SKM-1 treated with dmso at 0.1 percent for 144 hours (cell line): ENCODE measurements at regions not wholly inside any gene's neighbourhood (a gene's known extent, or its start where the extent isn't known, plus 50 kb on each side); places are given as distances from the start of the nearest gene placed in this dataset.
"Not testable (repeated sequence)": the region's sequence is repeated elsewhere in the genome, so short reads cannot be mapped to it uniquely, and the experiment has no call there.

Experiments used
- DNase-seq: peaks from one replicate; lab custom pipeline; 2025; ENCODE audit not compliant: unreplicated experiment; lab: John Stamatoyannopoulos, UW

DNA sequence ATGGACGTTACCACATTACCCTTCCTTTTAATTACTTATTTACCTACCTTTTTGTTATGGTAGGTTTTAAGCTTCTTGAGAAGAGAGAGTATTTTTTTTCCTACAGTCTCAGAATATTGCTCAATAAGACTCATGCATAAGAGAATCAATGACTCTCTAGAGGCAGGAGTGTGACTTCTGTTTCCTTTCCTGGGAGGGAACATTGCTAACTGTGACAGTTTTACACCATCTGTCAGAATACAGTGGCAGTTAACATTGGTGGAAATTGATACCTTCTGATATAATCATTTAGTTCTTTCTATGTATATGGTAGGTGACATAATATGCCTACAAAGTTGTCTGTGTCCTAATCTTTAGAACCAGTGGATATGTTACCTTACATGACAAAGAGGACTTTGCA is 348.7 kb upstream of the POT1 start:
- no peak for DNase-seq

DNA sequence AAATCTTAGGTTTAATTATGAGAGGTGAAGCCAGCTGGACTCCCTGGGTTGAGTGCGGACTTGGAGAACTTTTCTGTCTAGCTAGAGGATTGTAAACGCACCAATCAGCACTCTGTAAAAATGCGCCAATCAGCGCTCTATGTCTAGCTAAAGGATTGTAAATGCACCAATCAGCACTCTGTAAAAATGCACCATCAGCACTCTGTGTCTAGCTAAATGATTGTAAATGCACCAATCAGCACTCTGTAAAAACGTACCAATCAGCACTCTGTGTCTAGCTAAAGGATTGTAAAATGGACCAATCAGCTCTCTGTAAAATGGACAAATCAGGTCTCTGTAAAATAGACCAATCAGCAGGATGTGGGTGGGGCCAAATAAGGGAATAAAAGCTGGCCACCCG is 345.1 kb upstream of the POT1 start:
- not testable (repeated sequence) for DNase-seq

DNA sequence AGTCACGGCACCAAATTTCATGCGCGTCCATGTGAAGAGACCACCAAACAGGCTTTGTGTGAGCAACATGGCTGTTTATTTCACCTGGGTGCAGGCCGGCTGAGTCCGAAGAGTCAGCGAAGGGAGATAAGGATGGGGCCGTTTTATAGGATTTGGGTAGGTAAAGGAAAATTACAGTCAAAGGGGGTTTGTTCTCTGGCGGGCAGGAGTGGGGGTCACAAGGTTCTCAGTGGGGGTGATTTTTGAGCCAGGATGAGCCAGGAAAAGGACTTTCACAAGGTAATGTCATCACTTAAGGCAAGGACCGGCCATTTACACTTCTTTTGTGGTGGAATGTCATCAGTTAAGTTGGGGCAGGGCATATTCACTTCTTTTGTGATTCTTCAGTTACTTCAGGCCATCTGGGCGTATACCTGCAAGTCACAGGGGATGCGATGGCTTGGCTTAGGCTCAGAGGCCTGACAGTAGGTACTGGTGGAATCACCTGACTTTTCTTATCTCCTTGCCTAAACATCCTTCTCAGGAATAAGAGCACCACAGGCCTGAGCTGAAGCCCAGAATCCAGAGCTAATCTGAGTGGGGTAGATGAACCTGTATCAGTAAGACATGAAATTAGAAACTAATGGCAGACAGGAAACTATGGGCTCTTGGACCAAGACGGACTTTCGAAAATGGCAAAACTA is 334.7 kb upstream of the POT1 start:
- DNase-seq = not testable (repeated sequence)

DNA sequence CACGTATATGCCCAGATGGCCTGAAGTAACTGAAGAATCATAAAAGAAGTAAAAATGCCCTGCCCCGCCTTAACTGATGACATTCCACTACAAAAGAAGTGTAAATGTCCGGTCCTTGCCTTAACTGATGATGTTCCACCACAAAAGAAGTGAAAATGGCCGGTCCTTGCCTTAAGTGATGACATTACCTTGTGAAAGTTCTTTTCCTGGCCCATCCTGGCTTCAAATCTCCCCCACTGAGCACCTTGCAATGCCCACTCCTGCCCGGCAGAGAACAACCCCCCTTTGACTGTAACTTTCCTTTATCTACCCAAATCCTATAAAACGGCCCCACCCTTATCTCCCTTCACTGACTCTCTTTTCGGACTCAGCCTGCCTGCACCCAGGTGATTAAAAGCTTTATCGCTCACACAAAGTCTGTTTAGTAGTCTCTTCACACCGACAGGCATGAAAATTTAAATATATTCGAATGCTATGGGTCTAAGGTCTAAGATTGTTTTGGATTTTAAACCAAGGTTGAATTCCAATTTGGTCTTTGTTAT is 329.3 kb upstream of the POT1 start:
- not testable (repeated sequence) for DNase-seq

DNA sequence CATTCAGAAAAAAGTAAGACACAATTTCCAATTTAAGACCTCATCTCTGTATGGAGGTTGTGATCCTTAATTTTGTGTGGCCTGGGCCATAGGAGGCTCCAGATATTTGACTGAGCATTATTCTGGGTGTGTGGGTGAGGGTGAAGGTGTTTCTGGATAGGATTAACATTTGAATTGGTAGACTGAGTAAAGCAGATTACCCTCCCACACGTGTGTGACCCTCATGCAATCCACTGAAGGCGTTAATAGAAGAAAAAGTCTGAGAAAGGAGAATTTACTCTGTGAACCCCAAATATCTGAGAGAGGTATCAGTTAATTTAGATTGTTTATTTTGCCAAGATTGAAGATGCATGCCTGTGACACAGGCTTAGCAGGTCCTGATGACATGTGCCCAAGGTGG is 328.0 kb upstream of the POT1 start:
- DNase-seq = no peak

DNA sequence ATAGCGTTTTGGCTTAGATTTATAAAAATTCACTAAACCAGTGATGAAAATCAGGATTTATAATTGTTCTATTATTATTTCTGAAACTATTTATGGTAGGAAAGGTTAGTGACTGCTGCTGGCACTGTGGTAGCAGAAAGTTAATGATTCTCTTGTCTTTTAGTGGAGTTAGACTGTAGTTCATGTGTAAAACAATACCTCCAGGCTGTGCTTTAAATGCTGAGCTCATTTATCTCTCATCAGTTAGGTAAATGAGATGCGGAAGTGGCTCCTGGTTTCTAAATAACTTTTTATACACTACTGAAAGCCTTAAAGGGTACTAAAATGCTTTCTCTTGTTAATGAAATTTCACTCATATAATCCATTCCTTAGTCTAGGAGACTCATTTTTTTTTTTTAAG is 326.8 kb upstream of the POT1 start:
- DNase-seq = no peak

DNA sequence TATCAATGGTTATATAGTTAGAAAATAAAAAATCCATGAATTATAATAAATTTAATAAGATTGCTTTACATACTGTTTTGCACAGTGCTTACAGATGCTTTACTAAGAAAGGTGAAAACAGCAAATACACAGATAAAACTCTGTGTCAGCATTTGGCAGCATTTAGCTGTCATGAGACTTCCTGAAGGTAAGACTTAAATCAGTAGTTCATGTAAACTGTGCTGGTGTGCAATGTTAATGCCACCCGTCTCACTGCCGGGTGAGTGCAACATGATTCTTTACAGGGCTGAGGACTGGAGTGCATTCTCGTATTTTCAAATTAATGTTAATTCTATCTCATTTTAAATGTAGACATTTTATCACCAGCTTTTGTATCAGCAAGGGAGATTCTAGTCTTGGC is 326.2 kb upstream of the POT1 start:
- no peak for DNase-seq

DNA sequence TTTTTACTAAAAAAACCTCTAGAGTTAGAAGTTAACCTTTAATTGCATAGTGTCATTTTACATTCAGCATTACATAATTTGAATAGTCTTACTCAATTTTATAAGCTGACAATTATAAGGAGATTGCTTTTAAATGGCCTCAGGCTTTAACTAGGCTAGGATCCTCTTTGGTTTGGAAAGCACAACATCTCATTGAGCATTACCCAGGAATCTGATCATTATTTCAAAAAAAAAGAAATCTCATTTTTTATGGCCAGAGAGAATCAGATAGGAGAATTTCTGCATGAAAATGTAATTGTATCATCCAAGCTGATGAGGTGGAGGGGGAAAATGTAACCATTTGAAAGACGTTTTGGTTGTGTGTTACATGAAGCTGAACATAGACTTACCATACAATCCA is 324.9 kb upstream of the POT1 start:
- DNase-seq = no peak

DNA sequence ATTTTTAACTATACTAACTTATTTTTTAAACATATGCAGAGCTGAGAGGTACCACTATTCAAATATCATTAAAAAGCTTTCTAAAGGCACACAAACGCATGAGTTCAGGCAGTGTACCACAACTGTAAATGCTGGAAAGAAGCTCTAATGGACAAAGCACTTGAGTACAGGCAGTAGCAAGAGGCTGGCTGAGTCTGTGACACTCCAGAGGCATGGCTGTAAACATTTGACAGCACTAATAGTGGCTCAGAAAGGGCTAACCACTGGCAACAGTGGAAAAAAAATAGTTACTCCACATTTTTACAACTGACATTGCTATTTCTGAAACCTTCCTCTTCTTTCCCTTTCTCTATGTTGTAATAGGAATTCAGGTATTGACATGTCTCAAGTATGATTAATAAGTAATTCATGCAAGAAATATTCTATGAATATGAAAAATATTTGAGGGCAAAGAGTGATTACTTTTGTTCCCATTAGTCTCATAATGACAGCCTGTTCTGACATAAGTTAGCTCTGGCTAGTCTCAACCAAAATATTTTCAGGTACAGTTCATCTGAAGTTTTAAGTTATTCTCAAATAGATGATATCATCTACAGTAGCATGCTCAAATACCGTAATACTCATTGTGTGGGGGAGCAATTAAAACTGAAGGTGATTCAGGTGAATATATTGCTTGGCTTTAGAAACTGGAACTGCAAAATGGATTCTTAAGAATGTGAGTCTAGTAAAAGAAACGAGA is 324.0 kb upstream of the POT1 start:
- DNase-seq = no peak

DNA sequence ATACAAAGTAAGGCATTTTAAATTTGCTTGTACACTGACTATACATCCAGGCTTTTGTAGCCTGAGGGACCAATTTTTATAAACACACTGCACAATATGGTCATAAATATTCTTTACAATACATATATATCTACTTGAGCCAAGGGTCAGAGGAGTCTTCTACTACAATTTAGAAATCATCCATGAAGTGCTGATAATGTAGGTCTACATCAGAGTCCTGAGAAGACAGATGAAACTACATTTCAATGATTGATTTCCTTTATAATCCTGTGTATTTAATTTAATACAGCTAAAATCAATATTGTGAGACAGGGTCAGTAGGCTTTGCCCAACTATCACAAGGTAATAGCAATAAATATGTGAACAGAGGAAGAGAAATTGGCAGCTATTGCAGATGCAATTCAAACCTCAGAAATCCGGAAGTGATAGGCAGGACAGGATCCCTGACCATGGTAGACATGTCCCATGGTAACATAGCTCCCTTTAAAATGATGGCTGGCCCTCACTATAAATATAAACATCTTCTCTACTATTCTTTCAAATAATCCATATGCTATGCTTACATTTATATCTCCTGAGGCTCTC is 318.0 kb upstream of the POT1 start:
- DNase-seq = no peak

DNA sequence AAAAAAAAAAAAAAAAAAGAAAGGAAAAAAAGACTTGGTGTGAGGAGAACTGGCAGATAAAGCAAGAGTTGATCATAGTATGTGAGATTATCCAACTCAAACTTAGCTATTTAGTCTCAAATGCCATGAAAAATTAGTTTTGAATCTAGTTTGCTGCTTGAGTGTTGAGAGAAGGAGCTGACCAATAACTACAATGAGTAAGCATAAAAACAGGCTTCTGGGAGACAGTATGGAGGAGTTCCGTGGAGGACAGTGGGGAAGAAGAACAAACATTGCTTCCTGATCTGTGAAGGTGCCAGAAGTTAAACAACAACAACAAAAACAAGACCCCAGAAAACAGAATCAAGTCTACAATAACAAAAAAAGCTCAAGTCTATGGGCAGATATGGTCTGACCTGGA is 317.1 kb upstream of the POT1 start:
- no peak for DNase-seq

DNA sequence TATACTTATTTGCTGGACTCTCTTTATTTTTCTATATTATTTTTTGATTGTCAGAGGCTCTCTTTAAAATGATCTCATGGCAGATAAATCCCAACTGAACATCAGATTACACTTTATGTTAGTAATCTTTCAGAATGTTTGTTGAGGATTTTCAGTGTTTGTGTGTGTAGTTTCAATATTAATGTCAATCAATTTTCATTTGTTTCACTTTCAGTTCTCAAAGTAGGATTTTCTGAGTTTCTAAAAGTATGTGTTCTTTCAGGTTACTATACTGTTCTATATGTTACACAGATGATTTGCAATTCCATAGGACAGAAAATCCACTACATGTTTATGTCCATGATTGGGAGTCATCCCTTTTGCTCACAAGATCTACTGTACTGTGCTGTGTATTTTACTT is 311.9 kb upstream of the POT1 start:
- no peak for DNase-seq

DNA sequence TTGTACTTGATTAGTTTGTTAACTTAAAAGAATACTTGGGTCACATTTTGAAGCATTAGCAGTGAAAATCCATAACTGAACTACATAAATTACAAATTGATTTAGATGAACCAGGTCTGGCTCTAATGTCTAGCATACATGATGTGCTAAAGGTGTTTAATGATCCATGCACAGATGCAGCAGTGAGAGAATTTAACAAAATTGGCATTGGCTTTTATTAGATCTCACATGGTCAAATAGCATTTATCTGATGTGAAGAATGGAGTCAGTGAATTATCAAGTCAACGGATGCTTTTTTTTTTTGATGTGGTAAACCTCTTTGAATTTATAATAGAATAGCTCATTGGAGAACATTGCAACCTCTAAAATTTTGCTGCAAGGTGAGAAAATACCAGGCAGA is 293.0 kb upstream of the POT1 start:
- no peak for DNase-seq

DNA sequence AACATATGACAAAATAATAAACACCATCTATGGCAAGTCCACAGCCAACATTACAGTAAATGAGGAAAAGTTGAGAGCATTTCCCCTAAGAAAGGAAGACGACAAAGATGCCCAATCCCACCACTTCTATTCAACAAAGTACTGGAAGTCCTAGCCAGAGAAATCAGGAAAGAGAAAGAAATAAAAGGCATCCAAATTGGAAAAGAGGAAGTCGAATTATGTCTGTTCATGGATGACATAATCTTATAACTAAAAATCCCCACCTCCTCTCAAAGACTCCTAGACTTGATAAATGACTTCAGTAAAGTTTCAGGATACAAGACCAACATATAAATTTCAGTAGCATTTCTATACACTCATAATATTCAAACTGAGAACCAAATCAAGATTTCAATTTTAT is 288.5 kb upstream of the POT1 start:
- DNase-seq = no peak

DNA sequence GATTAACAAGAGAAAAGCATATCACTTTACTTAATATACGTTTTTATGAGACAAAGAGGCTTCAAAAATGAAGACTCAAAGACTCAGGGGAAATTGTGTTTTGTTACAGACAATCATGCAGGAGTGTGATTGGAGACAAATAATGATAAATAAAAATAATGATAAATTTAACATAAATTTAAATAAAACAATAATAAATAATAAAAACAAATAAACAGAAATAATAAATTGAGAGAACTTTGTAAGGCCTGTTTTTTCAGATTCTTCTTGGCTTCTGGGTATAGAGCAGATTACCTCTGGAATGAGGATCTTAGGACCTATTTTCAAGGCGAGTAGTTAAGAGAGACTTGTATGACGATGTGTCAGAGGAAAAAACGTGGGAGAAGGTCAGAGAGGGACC is 271.4 kb upstream of the POT1 start:
- DNase-seq = no peak

DNA sequence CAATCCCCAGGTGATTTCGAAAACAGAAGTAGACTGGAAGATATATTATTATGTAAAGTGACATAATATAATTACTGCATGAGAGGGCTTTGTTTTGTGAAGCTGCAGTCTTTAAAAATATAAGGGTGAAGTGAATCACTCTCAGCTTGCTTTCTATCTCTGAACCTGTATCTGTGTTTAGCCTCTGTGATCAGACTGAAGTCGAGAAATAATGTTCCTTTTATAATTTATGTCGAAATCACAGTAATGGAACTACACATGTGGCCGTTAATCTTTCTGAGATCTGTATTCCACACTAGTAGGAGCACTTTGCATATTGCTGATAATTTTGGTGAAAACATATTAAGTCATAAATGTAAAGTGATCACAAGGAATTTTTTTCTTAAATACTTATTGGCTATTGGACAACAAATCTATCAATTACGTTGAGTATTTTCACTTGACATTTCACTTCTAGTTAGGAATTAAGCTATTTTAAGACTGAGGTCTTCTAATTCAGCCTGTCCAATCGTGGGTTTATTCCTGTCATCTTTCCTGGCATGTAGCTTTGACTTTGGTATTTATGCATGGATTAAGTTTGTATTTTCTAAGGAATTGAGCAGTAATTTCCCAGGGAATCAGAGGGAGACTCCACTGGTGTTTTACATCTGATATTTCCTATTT is 268.2 kb upstream of the POT1 start:
- DNase-seq = no peak

DNA sequence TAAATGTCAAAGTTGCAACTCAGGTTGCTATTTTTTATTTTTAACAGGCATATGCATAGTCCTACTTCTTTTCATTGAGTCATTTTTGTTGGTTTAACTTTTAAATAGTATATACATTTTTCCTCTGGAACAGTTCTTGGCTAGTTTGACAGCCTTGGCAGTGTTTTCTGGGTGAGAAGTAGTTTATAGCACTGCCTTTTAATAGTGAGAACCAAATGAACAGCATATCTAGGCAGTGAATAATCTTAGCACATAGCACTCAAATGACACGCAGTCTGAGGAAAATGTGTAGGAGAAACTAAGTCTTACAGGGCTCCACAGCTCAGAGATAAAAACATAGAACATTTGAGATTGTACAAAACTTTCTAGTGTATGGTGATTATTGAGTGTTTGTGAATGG is 265.5 kb upstream of the POT1 start:
- no peak for DNase-seq

DNA sequence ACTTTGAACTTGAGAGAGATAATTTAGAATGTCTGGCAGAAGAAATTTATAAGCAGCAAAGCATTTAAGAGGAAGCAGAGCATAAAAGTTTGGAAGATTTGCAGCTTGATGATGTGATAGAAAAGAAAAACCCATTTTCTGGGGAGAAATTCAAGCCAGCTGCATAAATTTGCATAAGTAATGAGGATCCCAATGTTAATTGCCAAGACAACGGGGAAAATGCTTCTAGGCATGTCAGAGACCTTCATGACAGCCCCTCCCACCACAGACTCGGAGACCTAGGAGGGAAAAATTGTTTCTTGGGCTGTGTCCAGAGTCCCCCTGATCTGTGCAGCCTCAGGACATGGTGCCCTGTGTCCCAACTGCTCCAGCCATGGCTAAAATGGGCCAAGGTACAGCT is 263.6 kb upstream of the POT1 start:
- no peak for DNase-seq

DNA sequence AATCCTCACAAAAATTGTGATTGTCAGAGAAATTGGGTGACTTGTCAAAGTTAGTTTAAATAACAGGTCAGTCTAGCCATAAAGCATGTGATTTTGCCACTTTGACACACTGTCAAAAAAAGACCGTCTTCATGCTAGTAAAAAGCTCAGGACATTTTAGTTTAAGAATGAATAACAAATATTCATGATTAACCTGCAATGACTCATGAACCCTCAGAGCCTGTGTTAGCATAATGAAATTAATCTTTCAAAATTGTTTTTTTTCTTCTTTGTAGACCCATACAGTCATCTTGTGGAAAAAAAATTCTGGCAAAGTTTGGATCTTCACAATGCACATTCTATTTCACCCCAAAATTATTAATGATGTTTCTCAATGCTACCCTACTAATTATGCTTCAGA is 255.2 kb upstream of the POT1 start:
- no peak for DNase-seq

DNA sequence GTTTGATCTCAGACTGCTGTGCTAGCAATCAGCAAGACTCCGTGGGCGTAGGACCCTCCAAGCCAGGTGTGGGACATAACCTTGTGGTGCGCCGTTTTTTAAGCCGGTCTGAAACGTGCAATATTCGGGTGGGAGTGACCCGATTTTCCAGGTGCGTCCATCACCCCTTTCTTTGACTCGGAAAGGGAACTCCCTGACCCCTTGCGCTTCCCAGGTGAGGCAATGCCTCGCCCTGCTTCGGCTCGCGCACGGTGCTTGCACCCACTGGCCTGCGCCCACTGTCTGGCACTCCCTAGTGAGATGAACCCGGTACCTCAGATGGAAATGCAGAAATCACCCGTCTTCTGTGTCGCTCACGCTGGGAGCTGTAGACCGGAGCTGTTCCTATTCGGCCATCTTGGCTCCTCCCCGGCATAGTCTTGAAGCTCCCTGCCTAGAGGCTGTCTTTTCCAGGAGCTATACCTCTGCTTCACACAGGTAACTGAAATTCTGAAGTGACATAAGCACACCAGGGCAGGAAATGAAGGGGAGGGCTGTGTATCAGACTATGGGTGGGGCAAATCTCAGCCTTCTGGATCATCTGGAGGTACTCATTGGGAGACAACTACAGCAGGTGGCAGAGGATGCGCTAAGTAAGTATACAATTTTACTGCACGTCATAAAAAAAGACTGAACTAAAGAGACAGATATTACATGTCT is 252.1 kb upstream of the POT1 start:
- DNase-seq = not testable (repeated sequence)

DNA sequence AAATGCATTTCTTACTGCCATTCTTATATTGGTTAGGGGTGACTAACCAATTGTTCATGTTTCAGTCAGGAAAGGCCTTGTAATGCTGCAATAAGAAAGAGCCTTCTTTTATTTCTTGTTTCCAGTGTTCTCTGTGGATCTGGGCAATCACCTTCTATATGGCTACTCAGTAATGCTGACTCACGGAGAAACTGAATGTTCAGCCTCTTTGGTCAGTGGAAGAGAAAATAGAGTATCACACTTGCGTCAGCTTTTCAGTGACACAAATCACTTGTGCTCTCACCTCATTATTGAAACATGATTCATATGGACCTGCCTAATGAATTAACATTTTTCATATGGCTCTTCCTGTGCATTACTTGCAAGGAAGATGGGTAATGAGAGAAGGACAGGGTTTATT is 243.9 kb upstream of the POT1 start:
- no peak for DNase-seq
